Activated CD4-positive, alpha-beta T cell treated with anti-CD3 and anti-CD28 coated beads, Interleukin-2, amount 50 U/mL, for 48 hours (primary cell): ENCODE measurements at regions not wholly inside any gene's neighbourhood (a gene's known extent, or its start where the extent isn't known, plus 50 kb on each side); places are given as distances from the start of the nearest gene placed in this dataset.
A peak's percentile ranks its signal among the peaks of the same experiment; 100 is the strongest.

ENCODE experiments used
- DNase-seq, 2 experiments: peaks; one replicate each; pipeline ENCODE4 v3.0.0-alpha.2; 2020

DNA sequence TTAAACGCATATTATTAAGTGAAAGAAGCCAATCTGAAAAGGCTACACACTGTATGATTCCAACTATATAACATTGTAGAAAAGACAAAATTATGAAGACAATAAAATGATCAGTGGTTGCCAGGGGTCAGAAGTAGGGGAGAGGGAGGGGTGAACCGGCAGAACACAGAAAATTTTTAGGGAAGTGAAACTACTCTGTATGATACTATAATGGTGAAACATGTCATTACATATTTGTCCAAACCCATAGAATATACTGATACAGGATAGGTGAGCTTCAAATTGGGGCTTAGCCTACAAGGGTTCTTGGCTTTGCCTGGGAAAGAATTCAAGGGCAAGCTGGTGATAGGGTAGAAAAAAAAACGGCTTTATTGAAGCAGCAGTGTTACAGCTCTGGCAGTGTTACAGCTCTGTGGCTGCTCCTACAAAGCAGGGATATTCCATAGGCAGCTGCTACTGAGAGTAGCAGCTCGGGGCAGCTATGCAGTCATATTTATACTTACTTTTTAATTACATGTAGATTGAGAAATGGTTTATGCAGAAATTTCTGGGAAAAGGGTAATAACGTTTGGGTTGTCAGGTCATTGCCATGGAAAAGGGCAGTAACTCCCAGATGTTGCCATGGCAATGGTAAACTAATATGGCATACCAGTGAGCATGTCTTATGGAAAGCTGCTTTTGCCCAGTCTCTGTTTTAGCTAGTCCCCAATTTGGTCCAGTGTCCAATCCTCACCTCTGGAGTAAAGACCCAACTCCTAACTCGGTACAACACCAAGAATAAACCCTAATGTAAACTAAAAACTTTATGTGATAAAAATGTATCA, 125.1 kb upstream of the SLC25A36 start:
- DNase-seq: no peak

DNA sequence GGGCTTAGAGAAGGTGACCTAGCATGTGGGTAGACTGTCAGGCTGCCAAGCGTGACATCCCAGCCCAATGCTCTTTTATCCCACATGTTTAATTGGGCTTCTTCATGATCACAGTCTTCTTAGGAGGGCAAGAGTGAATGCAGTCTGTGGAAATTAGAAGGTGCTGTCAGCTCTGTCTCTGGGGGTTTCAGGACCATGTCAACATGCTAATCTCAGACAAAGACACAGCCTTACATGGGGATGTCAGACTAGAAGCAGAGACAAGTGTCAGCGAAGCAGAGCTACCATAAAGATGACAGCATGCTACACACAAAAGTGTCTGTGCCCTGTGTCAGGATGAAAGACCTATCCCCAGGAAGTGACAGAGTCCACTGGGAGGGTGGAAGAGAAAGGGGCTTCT, 120.1 kb upstream of the SLC25A36 start:
- no peak for DNase-seq

DNA sequence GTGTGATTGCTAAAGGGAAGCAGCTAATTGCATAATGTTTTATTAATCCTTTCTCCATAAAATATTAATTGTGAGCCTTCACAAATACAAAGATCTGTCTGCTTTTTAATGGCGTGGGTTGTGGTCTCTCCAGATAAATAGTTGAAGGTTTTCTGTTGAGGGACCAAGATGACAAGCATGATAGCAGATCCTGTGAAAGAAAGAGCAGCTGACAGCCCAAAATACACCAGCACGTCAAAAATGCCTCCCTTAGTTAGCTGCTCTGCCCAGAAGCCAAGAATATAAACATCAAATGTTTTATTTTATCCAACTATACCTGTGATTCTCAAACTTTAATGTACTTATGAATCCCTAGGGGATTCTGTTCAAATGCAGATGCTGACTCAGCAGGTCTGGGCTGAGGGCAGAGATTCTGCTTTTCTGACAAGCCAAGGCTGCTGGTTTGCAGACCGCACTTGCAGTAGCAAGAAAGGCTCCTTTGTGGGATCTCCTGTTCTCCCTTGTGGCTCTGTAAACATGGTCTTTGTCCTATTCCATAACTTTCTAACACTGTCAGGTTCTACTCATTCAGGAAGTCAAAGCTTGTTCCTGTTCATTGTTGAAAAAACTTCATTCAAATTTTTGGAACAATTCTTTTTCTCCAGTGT, 119.1 kb upstream of the SLC25A36 start:
- no peak for DNase-seq

DNA sequence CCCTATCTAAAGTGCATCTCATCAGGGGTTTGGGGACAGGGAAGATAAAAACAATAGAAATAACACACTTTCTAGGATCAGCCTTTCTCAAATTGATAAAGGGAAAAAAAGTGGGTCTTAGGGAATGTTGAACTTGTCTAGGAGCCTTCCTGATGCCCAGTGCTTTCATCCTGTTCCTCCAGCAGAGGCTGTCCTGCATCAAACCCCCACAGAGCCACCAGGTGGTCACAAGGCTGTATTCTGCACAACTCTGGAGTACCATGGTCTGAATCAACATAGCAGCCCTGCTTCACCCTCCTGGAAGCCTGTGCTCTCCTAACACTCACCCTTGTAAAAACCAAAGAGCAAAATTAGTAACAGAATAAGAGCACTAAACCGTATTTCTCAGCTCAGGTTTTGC, 118.5 kb upstream of the SLC25A36 start:
- no peak for DNase-seq

DNA sequence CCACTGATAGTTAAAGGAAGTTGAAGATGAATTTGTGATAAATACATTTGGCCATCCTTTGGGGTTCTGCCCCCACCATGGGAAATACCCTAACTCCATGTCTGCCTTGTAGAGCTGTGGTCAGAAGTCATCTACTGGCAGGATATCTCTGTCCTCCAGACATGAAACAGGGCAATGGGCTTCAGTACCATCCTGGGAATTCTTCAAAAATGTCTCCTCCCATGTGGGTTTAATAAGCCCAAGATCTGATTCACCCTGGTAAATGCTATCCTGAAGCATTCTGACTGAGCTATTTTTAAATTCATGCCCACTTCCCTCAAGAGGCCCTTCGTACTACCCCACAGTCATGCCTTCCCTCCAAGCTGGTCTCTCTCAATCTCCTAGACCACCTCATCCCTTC, 113.7 kb upstream of the SLC25A36 start:
- no peak for DNase-seq

DNA sequence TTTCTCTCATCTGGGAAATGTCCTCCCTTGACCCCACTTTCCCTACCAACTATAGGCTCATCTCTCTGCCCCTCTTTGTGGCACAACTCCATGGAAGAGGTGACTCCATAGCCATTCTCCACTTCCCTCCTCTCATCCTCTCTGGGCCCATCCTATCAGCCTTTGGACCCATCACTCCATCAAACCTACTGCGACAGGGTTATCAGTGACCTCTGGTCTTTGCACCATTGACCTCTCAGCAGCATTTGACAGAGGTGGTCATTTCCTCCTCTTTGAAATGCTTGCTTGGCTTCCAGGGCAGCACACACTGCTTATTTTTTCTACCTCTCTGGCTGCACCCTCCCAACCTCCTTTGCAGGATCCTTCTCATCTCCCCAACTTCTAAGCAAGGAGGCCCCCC, 113.1 kb upstream of the SLC25A36 start:
- DNase-seq: no peak

DNA sequence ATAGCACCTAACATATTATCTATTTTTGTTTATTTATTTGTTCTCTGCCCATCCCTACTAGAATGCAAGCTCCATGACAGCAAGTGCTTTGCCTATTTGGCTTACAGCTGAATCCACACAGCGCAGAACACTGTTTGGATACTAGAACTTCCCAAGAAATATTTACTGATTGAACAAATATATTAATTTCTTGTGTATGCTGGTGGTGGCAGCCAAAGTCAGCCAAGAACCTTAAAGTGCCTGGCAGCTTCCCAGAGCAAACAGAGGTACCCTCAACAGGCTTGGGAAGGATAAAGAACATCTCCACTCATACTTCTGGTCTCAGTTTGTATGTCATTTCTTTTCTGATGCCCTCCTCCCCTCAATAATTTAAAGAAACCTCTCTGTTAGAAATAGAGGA, 111.8 kb upstream of the SLC25A36 start:
- DNase-seq: no peak

DNA sequence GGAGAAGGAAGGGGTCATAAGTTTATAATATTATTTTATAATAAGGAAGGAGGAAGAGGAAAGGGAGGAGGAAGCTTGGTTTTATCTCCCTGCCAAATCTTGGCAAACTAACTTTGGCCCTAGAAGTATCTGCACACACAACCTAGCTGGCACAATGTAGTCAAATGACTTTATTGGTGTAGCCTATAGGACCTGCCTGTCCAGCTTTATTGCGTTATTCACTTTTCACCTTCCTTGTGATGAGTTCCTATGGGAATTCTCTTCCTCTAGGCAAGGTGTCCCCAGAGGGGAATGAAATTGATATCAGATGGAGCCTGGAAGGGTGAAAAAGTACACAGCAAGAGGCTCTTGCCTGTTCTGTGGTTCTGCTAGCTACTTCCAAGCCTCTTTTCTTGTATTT, 111.2 kb upstream of the SLC25A36 start:
- no peak for DNase-seq

DNA sequence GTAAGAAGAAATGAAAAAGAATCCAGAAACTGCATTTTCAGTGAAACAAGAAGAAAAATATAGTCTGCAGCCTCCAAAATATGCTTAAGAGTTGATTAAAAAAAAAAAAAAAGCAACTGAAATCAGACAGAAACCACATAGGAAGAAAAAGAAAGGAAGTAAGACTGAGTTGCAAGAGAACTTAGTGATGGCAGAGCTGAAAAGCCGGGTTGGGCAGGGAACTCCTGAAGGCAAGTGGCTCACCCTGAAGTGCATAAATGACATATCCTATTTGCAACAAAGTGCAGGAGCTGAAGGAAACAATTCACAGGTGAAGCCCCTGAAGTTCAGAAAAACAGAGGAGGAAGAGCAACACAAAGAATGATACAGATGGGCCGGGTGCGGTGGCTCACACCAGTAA, 108.8 kb upstream of the SLC25A36 start:
- DNase-seq: no peak

DNA sequence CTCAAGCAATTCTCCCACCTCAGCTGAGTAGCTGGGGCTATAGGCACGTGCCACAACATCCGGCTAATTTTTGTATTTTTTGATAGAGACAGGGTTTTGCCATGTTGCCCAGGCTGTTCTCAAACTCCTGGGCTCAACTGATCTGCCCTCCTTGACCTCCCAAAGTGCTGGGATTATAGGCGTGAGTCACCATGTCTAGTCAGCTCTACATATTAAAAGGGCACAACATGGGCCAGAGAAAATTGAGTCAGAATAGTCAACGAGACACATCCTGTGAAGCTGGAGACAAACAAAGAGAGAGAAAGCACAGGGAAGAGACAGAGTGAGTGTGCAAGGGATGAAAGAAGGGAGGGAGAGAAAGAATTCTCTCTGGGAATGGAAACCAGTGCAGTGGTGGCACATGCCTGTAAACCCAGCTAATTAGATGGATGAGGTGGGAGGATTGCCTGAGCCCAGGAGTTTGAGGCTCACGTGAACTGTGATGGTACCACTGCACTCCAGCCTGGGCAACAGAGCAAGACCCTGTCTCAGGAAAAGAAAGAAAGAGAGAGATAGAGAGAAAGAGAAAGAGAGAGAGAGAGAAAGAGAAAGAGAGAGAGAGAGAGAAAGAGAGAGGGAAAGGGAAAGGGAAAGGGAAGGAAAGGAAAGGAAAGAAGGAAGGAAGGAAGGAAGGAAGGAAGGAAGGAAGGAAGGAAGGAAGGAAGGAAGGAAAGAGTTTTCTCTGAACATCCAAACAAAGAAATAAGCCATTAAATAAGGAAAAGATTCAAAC, 107.2 kb upstream of the SLC25A36 start:
- no peak for DNase-seq

DNA sequence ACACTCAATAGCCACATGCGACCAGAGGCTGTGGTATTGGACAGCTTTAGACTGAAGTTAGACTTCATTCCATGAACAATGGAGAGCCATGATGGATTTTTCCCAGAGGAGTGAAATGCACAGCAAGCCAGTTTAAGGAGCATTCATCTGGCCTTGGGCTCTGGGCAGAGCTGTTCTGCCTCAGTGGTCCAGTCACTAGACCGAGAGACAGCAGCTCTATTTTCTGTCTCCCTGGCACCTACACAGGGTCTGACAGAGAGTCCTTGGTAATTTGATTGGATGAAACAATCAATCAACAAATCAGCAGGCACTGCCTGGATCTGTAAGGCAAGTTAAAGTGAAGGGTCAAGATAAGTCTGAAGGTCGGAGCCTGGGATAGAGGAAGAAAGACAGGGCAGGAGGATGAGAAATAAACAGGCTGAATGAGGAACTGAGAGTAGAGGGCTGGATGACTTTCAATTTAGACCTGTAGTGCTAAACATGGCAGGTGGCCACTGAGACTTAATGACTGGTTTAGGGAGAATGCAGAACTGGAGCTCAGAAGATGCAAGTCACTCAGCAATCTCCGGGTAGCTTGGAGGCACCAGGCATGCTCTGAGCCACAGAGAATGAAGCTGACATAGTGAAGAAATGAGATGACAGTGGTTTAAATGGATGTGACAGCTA, 98.5 kb upstream of the SLC25A36 start:
- no peak for DNase-seq

DNA sequence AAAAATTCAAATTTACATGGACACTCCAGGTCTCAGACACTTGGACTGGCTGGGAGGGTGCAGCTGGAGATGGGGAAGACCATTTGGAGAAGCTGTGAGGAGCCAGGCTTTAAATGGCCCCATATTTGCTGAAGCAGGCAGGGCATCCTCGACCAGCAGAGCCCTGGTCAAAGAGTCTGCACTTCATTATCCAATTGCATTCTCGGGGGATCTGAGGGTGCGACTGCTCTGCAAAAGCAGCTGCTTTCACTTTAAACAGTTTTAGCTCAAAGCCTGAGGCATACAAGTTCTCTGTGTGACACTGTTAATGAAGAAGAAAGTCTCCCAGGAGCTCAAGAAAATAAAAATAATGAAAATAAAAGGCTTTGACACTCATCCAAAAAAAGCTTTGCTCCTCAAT, 98.0 kb upstream of the SLC25A36 start:
- DNase-seq: no peak

DNA sequence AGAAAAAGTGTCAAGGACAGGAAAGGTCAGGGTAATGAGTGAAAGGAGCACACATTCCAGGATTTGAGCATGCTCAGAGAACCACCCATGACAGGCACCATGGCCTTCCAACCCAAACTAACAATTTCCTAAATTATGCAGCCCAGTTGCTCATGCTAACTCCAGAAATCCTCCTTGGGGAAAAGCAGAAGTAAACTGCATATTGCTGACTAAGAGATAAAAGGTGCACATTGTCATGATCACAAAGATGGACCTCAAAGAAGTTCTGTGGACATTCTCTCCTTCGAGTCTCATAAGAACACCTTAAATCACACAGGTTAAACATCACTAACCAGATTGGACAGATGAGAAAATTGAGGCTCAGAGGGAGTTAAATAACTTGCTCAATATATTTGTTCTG, 97.6 kb upstream of the SLC25A36 start:
- DNase-seq: no peak

DNA sequence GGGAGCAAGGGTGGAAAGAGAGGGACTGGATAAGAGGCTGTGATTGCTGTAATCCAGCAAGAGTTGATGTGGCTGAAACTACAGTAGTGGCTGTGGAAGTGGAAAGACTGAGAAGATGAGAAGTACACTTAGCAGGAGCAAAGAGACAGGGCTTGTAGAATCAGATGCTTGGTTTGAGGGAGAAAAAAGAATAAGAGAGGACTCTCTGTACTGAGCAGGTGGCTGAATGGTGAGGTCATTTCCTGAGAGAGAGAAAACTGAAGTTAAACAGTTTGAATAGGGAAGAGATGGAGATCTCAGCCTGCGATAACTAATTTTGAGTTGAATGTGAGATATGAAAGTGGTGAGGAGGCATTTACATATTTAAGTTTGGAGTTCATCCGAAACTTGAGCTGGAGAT, 95.8 kb upstream of the SLC25A36 start:
- no peak for DNase-seq

DNA sequence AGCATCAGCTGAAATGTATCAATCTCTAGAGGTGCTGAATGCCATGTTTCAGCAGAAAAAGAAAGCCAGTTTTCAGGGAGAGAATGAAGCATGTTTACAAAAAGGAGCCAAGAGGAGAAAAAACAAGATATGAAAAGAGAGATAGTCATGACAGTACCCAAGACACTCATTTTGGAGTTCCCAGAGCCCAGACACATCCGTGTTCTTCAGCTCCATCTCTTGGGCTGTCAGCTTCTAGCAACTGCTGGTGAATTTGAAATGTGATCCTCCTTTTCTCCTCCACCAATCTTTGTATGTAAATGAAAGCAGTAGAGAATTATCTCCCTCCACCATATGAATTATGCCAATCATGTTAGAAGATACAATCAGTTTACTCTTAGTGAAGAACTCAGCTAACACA, 93.0 kb upstream of the SLC25A36 start:
- no peak for DNase-seq

DNA sequence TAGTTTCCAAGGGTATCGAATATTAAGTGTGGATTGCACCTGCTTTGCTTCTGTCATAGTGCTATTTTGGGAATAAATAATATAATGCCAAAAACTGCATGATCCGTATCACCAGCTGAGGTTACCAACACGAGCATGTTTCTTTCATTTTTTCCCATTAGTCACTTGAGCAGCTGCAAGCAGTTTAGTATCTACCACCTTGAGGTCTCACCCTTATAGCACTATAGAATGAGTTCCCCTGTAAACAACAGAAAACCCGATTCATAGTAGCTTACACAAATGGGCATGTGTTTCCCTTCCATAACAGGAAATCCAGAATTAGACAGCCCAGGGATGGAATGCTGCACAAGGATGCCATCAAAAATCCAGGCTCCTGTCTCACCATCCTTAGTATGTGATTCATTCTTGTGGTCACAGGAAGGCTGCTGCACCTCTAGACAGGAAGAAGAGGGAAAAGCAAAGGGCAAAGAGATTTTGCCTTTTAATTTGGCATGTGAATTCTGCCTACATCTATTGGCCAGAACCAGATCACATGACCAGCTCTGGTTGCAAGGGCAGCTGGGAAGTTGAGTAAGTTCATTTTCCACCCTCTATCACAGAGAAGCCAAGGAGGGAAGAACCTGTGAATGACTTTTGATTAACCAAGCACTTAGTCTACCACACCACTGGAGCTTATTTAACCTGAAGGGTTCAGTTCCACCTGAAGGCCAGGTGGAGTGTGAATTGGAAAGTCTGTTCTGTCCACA, 91.3 kb upstream of the SLC25A36 start:
- no peak for DNase-seq

DNA sequence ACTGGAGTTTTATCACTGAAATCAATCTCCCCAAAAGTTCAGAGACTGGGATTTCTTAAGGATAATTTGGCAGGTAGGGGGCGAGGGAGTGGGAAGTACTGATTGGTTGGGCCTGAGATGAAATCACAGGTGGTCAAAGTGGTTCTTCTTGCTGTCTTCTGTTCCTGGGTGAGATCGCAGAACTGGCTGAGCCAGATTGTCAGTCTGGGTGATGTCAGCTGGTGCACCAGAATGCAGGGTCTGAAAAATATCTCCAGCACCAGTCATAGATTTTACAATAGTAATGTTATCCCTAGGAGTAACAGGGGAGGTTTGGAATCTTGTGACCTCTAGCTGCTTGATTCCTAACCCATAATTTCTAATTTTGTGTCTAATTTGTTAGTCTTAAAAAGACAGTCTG, 86.7 kb upstream of the SLC25A36 start:
- no peak for DNase-seq

DNA sequence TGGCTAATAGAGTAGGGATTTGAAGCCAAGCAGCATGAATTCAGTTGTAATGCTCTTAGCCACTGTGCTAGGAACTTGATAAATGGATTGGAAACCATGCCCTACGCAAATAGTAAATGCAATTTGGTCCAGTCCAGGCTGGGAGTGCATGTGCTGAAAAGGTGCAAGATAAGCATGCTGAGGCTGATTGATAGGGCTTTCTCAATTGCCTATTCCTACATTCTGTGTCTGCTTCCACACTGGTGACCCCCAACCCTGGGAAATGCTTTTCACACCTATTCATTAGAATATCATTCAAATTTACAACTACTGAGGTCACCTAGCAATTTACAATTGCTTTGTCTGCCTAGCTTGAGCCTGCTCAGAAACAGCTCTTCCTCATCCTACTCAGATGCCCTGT, 84.7 kb upstream of the SLC25A36 start:
- no peak for DNase-seq

DNA sequence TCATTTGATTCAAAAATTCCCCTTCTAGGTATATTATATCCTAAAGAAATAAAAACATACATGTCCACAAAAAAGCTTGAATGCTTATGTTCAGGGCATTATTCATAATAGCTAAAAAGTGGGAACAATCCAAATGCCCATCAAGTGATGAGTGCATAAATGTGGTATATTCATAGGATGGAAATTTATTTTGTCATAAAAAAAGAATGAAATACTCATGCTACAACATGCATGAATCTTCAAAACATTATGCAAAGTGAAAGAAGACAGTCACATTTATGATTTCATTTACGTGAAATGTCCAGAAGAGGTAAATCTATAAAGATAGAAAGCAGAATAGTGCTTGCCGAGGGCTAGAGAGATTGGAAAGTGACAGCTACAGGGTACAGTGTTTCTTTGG, 83.6 kb upstream of the SLC25A36 start:
- no peak for DNase-seq

DNA sequence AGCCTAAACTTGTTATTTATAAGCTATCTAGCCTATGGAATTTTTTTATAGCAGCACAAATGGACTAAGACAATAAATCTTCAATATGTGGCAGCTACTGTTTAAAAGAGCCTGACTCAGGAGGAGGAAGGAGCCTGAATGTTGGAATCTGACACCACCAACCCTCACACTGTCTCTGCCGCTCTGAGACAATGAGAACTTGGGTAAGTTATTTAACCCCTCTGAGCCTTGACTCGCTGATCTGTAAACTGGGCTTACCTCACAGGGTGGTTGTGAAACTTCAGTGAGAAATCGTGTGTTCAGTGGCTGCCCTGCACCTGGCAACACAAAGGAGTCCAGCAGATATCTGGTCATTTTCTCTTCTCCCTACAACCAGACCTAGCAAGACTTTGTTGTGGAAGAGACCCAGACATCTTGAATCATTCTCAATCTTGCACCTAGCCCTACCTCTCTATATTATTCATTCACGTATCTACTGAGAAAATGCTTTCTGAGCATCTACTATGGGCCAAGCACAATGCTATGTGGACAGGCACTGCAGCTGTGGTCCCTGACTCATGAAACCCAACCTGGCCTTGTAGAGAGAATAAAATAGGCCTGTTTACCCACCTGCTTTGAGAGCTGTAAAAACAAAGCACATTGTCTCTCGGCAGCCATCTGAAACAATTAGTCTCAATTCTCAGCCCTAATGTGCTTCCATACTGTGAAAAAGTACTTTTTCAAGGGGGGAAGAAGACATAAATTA, 81.9 kb upstream of the SLC25A36 start:
- no peak for DNase-seq

DNA sequence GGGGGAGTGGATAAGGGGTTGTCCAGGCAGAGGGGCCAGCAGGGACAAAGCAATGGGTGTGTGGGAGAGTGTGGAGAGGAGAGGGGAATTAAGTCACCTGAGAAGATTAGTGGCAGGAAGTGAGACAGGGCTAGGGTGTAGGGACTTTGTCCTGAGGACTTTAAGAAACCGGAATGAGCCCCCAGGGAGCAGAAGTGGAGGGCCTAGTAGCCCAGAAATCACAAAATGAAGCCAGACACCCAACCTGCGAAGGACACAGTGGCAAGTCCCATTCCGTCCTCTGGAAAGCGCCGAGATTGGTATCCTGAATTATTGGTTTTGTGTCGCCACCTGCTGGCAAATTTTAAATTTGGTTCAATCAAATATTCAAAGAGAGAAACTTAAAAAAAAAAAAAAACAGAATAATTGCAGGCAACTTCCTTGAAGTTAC, 78.0 kb upstream of the SLC25A36 start:
- peak; percentile 37 to 54 for DNase-seq

DNA sequence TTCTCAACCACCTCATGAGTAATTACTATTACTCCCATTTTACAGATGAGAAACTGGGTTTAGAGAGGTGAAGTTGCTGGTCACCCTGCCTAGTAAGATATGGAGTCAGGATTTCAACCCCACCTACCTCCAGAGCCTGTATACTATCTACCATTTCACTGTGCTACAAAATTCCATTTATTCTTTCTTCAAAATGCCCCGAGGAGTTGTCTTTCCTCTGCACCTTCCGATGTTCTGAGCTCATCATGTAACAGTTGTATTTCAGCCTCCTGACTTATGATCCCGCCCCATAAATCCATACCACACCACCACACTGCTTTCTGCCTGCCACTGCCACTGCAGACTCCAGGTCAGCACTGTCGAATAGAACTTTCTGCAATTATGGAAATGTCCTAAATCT, 71.3 kb upstream of the SLC25A36 start:
- no peak for DNase-seq
